C4-2B (cell line): ENCODE measurements at regions not wholly inside any gene's neighbourhood (a gene's known extent, or its start where the extent isn't known, plus 50 kb on each side); places are given as distances from the start of the nearest gene placed in this dataset.

Source experiments
- H3K27ac ChIP-seq: fragments of 450-650 bp; 2 replicates; pipeline ENCODE4 v1.5.1; 2017
- CTCF ChIP-seq: fragments of 450-650 bp; conservative IDR thresholded peaks from 2 replicates; pipeline ENCODE4 v1.5.1; 2017; ENCODE audit warnings: mild to moderate bottlenecking
- ZFX ChIP-seq: fragments of 450-650 bp; IDR thresholded peaks from 2 replicates; pipeline ENCODE4 v1.6.1; 2017

GRCh38 chr1:173421286-173421685 is 55.8 kb upstream of the PRDX6 start:
- TF ChIP-seq CTCF (no peak), ZFX (no peak)
- no peak overlapping the region for H3K27ac ChIP-seq

- H3K27ac ChIP-seq, result no peak overlapping the region
- TF ChIP-seq ZFX, result no peak
- TF ChIP-seq CTCF, result no peak
Measured at GRCh38 chr1:173421789-173422188, 55.3 kb upstream of the PRDX6 start.

- H3K27ac ChIP-seq, result no peak overlapping the region
- no peak for TF ChIP-seq CTCF
- no peak for TF ChIP-seq ZFX
Measured at GRCh38 chr1:173422456-173422976, 54.6 kb upstream of the PRDX6 start.

GRCh38 chr1:173423291-173423690 is 53.8 kb upstream of the PRDX6 start:
- H3K27ac ChIP-seq, result no peak overlapping the region
- no peak for TF ChIP-seq ZFX

- no peak overlapping the region for H3K27ac ChIP-seq
- no peak for TF ChIP-seq CTCF
Measured at GRCh38 chr1:173424143-173424542, 53.0 kb upstream of the PRDX6 start.

GRCh38 chr1:173424782-173425407 is 52.2 kb upstream of the PRDX6 start:
- no peak overlapping the region for H3K27ac ChIP-seq
- no peak for TF ChIP-seq CTCF
- no peak for TF ChIP-seq ZFX

GRCh38 chr1:173426057-173426456 is 51.1 kb upstream of the PRDX6 start:
- no peak for TF ChIP-seq CTCF
- no peak for TF ChIP-seq ZFX
- H3K27ac ChIP-seq, result no peak overlapping the region
